GM21390 (cell line): ENCODE measurements at regions not wholly inside any gene's neighbourhood (a gene's known extent, or its start where the extent isn't known, plus 50 kb on each side); places are given as distances from the start of the nearest gene placed in this dataset.

ENCODE experiments used
- ATAC-seq: cut with Tn5 transposase; IDR thresholded peaks from one replicate; pipeline ENCODE4 v1.9.1; 2021; ENCODE audit not compliant: unreplicated experiment

- ATAC-seq: no peak
Observed at GRCh38 chr5:173741087-173741486, 124.6 kb upstream of the BOD1 start.

- ATAC-seq: no peak
Observed at GRCh38 chr5:173741729-173742431, 125.4 kb upstream of the BOD1 start.

GRCh38 chr5:173742432-173742816, 126.0 kb upstream of the BOD1 start:
- ATAC-seq: peak; percentile 73

GRCh38 chr5:173743641-173744343, 127.3 kb upstream of the BOD1 start:
- peak; percentile 44 for ATAC-seq

GRCh38 chr5:173744551-173744950, 128.1 kb upstream of the BOD1 start:
- ATAC-seq: no peak

GRCh38 chr5:173745123-173745522, 128.7 kb upstream of the BOD1 start:
- ATAC-seq: peak; percentile 42

GRCh38 chr5:173745557-173745956, 129.1 kb upstream of the BOD1 start:
- no peak for ATAC-seq

GRCh38 chr5:173746047-173746646, 129.7 kb upstream of the BOD1 start:
- no peak for ATAC-seq

GRCh38 chr5:173747876-173748275, 131.4 kb upstream of the BOD1 start:
- no peak for ATAC-seq

GRCh38 chr5:173750538-173751265, 134.3 kb upstream of the BOD1 start:
- peak; percentile 63 for ATAC-seq

GRCh38 chr5:173751266-173751600, 134.8 kb upstream of the BOD1 start:
- peak; percentile 17 for ATAC-seq

- no peak for ATAC-seq
Observed at GRCh38 chr5:173752653-173753052, 135.5 kb upstream of the CPEB4 start.

GRCh38 chr5:173753307-173754168, 134.6 kb upstream of the CPEB4 start:
- no peak for ATAC-seq

GRCh38 chr5:173755319-173755718, 132.8 kb upstream of the CPEB4 start:
- ATAC-seq: no peak

GRCh38 chr5:173757403-173758209, 130.5 kb upstream of the CPEB4 start:
- no peak for ATAC-seq

GRCh38 chr5:173758676-173759075, 129.5 kb upstream of the CPEB4 start:
- no peak for ATAC-seq

- ATAC-seq: no peak
Observed at GRCh38 chr5:173759691-173760090, 128.5 kb upstream of the CPEB4 start.

GRCh38 chr5:173760461-173761177, 127.5 kb upstream of the CPEB4 start:
- ATAC-seq: no peak

- ATAC-seq: no peak
Observed at GRCh38 chr5:173761178-173761513, 127.0 kb upstream of the CPEB4 start.
